ENCODE measurements at regions not wholly inside any gene's neighbourhood (a gene's known extent, or its start where the extent isn't known, plus 50 kb on each side); places are given as distances from the start of the nearest gene placed in this dataset.
"Not testable (repeated sequence)": the region's sequence is repeated elsewhere in the genome, so short reads cannot be mapped to it uniquely, and the experiment has no call there.

GRCh38 chr1:234811824-234812223 is 201.8 kb upstream of the IRF2BP2 start:
- DNase-seq, result not testable (repeated sequence)

- DNase-seq, result not testable (repeated sequence)
These were observed 200.7 kb upstream of the IRF2BP2 start for GRCh38 chr1:234810726-234811125.

GRCh38 chr1:234809854-234810245 is 199.9 kb upstream of the IRF2BP2 start:
- DNase-seq, result not testable (repeated sequence)

- DNase-seq, result not testable (repeated sequence)
These were observed 199.2 kb upstream of the IRF2BP2 start for GRCh38 chr1:234808943-234809853.

GRCh38 chr1:234808459-234808858 is 198.5 kb upstream of the IRF2BP2 start:
- DNase-seq, result not testable (repeated sequence)

GRCh38 chr1:234807705-234808104 is 197.7 kb upstream of the IRF2BP2 start:
- not testable (repeated sequence) for DNase-seq

- DNase-seq, result not testable (repeated sequence)
These were observed 192.6 kb upstream of the IRF2BP2 start for GRCh38 chr1:234802586-234802985.

- not testable (repeated sequence) for DNase-seq
These were observed 191.7 kb upstream of the IRF2BP2 start for GRCh38 chr1:234801636-234802035.

- DNase-seq, result not testable (repeated sequence)
These were observed 191.2 kb upstream of the IRF2BP2 start for GRCh38 chr1:234801147-234801546.

- DNase-seq, result not testable (repeated sequence)
These were observed 190.6 kb upstream of the IRF2BP2 start for GRCh38 chr1:234800563-234800962.

GRCh38 chr1:234799021-234799689 is 189.2 kb upstream of the IRF2BP2 start:
- not testable (repeated sequence) for DNase-seq

GRCh38 chr1:234797216-234797615 is 187.2 kb upstream of the IRF2BP2 start:
- DNase-seq, result not testable (repeated sequence)

GRCh38 chr1:234796438-234796792 is 186.4 kb upstream of the IRF2BP2 start:
- DNase-seq, result not testable (repeated sequence)

- not testable (repeated sequence) for DNase-seq
These were observed 185.9 kb upstream of the IRF2BP2 start for GRCh38 chr1:234795711-234796437.

GRCh38 chr1:234795007-234795406 is 185.0 kb upstream of the IRF2BP2 start:
- DNase-seq, result not testable (repeated sequence)

- not testable (repeated sequence) for DNase-seq
These were observed 184.5 kb upstream of the IRF2BP2 start for GRCh38 chr1:234794452-234794851.

- DNase-seq, result not testable (repeated sequence)
These were observed 183.9 kb upstream of the IRF2BP2 start for GRCh38 chr1:234793924-234794323.

- not testable (repeated sequence) for DNase-seq
These were observed 182.4 kb upstream of the IRF2BP2 start for GRCh38 chr1:234792221-234792864.

GRCh38 chr1:234791615-234792014 is 181.6 kb upstream of the IRF2BP2 start:
- not testable (repeated sequence) for DNase-seq

- DNase-seq, result not testable (repeated sequence)
These were observed 180.4 kb upstream of the IRF2BP2 start for GRCh38 chr1:234790333-234790732.

GRCh38 chr1:234787011-234787584 is 177.1 kb upstream of the IRF2BP2 start:
- DNase-seq, result not testable (repeated sequence)

GRCh38 chr1:234785922-234786321 is 175.9 kb upstream of the IRF2BP2 start:
- DNase-seq, result not testable (repeated sequence)

Measured in NCI-H1930 (cell line).